IMR-90 (cell line): ENCODE measurements at regions not wholly inside any gene's neighbourhood (a gene's known extent, or its start where the extent isn't known, plus 50 kb on each side); places are given as distances from the start of the nearest gene placed in this dataset.

ENCODE experiments used
- CEBPB ChIP-seq: IDR thresholded peaks from 2 replicates; pipeline ENCODE4 v1.6.1; 2012; ENCODE audit warnings: low read depth, low read length, improper control_type of control experiment
- NFE2L2 ChIP-seq: fragments of 150-350 bp; IDR thresholded peaks from 2 replicates; pipeline ENCODE4 v1.6.1; 2016; ENCODE audit warnings: low read depth, mild to moderate bottlenecking, low read length
- POLR2A ChIP-seq: IDR thresholded peaks from 2 replicates; pipeline ENCODE4 v1.6.1; 2012; ENCODE audit warnings: mild to moderate bottlenecking, low read depth, low read length
- RAD21 ChIP-seq: IDR thresholded peaks from 2 replicates; pipeline ENCODE4 v1.6.1; 2012; ENCODE audit warnings: low read length, improper control_type of control experiment
- TF ChIP-seq, protein P1 (sequence below): conservative IDR thresholded peaks from 2 replicates; pipeline ENCODE4 v1.5.1; 2012; ENCODE audit warnings: mild to moderate bottlenecking, low read depth, low read length, improper control_type of control experiment

DNA sequence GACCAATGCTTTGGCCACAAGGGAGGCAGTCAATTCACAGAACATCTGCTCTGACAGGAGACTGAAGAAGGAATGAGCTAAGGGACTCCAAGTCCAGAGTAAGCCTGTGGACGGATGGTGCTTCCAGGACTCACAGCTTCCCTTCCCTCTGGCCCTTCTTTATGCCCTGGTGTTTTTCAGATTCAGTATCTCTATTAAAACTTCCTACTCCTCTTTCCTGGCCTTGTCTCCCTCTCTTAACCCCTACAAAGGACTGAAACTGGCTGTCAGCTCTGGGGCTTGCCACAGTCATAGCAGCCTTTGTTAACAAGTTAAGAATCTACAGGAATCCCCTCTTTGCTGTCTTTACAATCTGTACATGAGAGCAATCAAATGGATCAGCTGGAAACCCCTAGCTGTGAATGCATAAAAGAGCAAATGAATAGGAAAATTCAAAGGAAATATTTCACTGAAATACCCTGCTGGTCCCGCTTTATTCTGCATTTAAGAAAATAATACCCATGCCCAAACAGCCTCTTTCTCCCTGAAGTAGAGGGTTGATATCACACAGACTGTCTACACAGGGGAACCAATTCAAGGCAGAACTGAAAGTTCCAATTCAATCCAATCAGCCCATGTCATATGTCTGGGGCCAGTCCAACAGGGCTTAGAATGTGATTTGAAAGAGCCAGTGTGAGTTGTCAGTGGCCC is 192.3 kb downstream of the MZT1 start:
- TF ChIP-seq, protein P1, sequence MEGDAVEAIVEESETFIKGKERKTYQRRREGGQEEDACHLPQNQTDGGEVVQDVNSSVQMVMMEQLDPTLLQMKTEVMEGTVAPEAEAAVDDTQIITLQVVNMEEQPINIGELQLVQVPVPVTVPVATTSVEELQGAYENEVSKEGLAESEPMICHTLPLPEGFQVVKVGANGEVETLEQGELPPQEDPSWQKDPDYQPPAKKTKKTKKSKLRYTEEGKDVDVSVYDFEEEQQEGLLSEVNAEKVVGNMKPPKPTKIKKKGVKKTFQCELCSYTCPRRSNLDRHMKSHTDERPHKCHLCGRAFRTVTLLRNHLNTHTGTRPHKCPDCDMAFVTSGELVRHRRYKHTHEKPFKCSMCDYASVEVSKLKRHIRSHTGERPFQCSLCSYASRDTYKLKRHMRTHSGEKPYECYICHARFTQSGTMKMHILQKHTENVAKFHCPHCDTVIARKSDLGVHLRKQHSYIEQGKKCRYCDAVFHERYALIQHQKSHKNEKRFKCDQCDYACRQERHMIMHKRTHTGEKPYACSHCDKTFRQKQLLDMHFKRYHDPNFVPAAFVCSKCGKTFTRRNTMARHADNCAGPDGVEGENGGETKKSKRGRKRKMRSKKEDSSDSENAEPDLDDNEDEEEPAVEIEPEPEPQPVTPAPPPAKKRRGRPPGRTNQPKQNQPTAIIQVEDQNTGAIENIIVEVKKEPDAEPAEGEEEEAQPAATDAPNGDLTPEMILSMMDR = no peak
- TF ChIP-seq NFE2L2 = no peak
- TF ChIP-seq RAD21 = no peak
- no peak for TF ChIP-seq POLR2A
- TF ChIP-seq CEBPB = no peak
